WTC11 (cell line): ENCODE measurements at regions not wholly inside any gene's neighbourhood (a gene's known extent, or its start where the extent isn't known, plus 50 kb on each side); places are given as distances from the start of the nearest gene placed in this dataset.

Experiments
- ATAC-seq: fragments of 200-7000 bp; cut with Tn5 transposase; 2 replicates; pipeline ENCODE4 v1.10.0; 2021; ENCODE audit warnings: mild to moderate bottlenecking, moderate library complexity
- CTCF ChIA-PET: fragments of 300-600 bp; sonication (Branson Sonifier 250); formaldehyde crosslinking; loops from one replicate; lab custom pipeline; 2021; ENCODE audit warnings: antibody characterized with exemption; lab: Charles Lee
- POLR2A ChIA-PET: fragments of 350-600 bp; sonication (Branson Sonifier 250); formaldehyde crosslinking; loops from one replicate; lab custom pipeline; 2021; ENCODE audit warnings: antibody characterized with exemption; lab: Charles Lee
- DNase-seq: peaks from one replicate; pipeline ENCODE4 v3.0.0; 2021; ENCODE audit warnings: low spot score
- H3K27ac Mint-ChIP-seq: 2 replicates; pipeline ENCODE4 v1.8.0; 2021; ENCODE audit warnings: mixed read lengths
- H3K27me3 Mint-ChIP-seq: 2 replicates; pipeline ENCODE4 v1.8.0; 2021; ENCODE audit warnings: low read depth, mild to moderate bottlenecking, moderate library complexity, mixed read lengths
- H3K36me3 Mint-ChIP-seq: 2 replicates; pipeline ENCODE4 v1.8.0; 2021; ENCODE audit warnings: mixed read lengths
- H3K4me1 Mint-ChIP-seq: 2 replicates; pipeline ENCODE4 v1.8.0; 2022; ENCODE audit warnings: mixed read lengths
- H3K4me3 Mint-ChIP-seq: 2 replicates; pipeline ENCODE4 v1.8.0; 2021; ENCODE audit warnings: mild to moderate bottlenecking, moderate library complexity, mixed read lengths
- H3K9me3 Mint-ChIP-seq: 2 replicates; pipeline ENCODE4 v1.8.0; 2021; ENCODE audit warnings: mixed read lengths
- AR ChIP-seq: fragments of 250-450 bp; sonication (Bioruptor Pico); IDR thresholded peaks from 2 replicates; pipeline ENCODE4 v1.9.0; 2021; ENCODE audit warnings: mild to moderate bottlenecking
- ATF1 ChIP-seq: sonication (generic); formaldehyde crosslinking; IDR thresholded peaks from 2 replicates; pipeline ENCODE4 v1.8.1; 2023; ENCODE audit warnings: mild to moderate bottlenecking, moderate library complexity, missing genetic modification reagents
- ATF2 ChIP-seq: sonication (generic); formaldehyde crosslinking; IDR thresholded peaks from 2 replicates; pipeline ENCODE4 v1.8.1; 2022; ENCODE audit warnings: low read depth, missing genetic modification reagents, borderline replicate concordance
- E2F5 ChIP-seq: sonication (generic); formaldehyde crosslinking; IDR thresholded peaks from 2 replicates; pipeline ENCODE4 v1.8.1; 2022; ENCODE audit warnings: mild to moderate bottlenecking, moderate library complexity, missing genetic modification reagents
- GABPB1 ChIP-seq: sonication (generic); formaldehyde crosslinking; IDR thresholded peaks from 2 replicates; pipeline ENCODE4 v1.8.1; 2023; ENCODE audit warnings: mild to moderate bottlenecking, missing genetic modification reagents
- IRF1 ChIP-seq: sonication (generic); formaldehyde crosslinking; IDR thresholded peaks from 2 replicates; pipeline ENCODE4 v1.8.0; 2023; ENCODE audit warnings: missing genetic modification reagents
- MLX ChIP-seq: sonication (generic); formaldehyde crosslinking; IDR thresholded peaks from 2 replicates; pipeline ENCODE4 v1.8.1; 2023; ENCODE audit warnings: mild to moderate bottlenecking, missing genetic modification reagents, moderate library complexity
- USF1 ChIP-seq: sonication (generic); formaldehyde crosslinking; IDR thresholded peaks from 2 replicates; pipeline ENCODE4 v1.8.0; 2022; ENCODE audit warnings: mild to moderate bottlenecking, missing genetic modification reagents
- ZBTB21 ChIP-seq: sonication (generic); formaldehyde crosslinking; IDR thresholded peaks from 2 replicates; pipeline ENCODE4 v1.8.1; 2023; ENCODE audit warnings: mild to moderate bottlenecking, missing genetic modification reagents, borderline replicate concordance
- ZNF219 ChIP-seq: sonication (generic); formaldehyde crosslinking; IDR thresholded peaks from 2 replicates; pipeline ENCODE4 v1.8.0; 2023; ENCODE audit warnings: missing genetic modification reagents, mild to moderate bottlenecking, borderline replicate concordance

GRCh38 chr10:62904281-62904875, 88.2 kb upstream of the EGR2 start (continued):
- TF ChIP-seq MLX (CRISPR knock-in tag) = no peak

- H3K4me3 Mint-ChIP-seq = no peak overlapping the region
- ChIA-PET CTCF (no interaction called here), POLR2A (no interaction called here)
- peaks cover 25% of the 10 kb centered on the region for H3K9me3 Mint-ChIP-seq
- no peak for TF ChIP-seq E2F5 (CRISPR knock-in tag)
- TF ChIP-seq ATF1 = no peak
- DNase-seq = no peak
- H3K27ac Mint-ChIP-seq = no peak overlapping the region
- H3K36me3 Mint-ChIP-seq = no peaks in the 10 kb centered on the region
- no peaks in the 10 kb centered on the region; the same call in 1 of the 2 replicates for H3K27me3 Mint-ChIP-seq
- peaks cover 15% of the 10 kb centered on the region for H3K4me1 Mint-ChIP-seq
- ATAC-seq = no peak
These were observed 87.7 kb upstream of the EGR2 start for GRCh38 chr10:62903828-62904227.

- ChIA-PET POLR2A (no interaction called here), CTCF (no interaction called here)
- H3K9me3 Mint-ChIP-seq = peaks cover 25% of the 10 kb centered on the region
- no peak for DNase-seq
- H3K27me3 Mint-ChIP-seq = no peaks in the 10 kb centered on the region; the same call in 1 of the 2 replicates
- no peaks in the 10 kb centered on the region for H3K36me3 Mint-ChIP-seq
- no peak for TF ChIP-seq GABPB1 (CRISPR knock-in tag)
- TF ChIP-seq ATF2 (CRISPR knock-in tag) = no peak
- no peak for ATAC-seq
- peaks cover 15% of the 10 kb centered on the region for H3K4me1 Mint-ChIP-seq
- H3K4me3 Mint-ChIP-seq = no peak overlapping the region
- H3K27ac Mint-ChIP-seq = no peak overlapping the region
These were observed 84.8 kb upstream of the EGR2 start for GRCh38 chr10:62900829-62901571.

- no peak overlapping the region for H3K4me3 Mint-ChIP-seq
- no peaks in the 10 kb centered on the region for H3K36me3 Mint-ChIP-seq
- TF ChIP-seq AR (CRISPR knock-in tag) (no peak), USF1 (no peak), ZNF219 (CRISPR knock-in tag) (no peak), IRF1 (CRISPR knock-in tag) (no peak), ZBTB21 (CRISPR knock-in tag) (no peak)
- no peaks in the 10 kb centered on the region; the same call in 1 of the 2 replicates for H3K27me3 Mint-ChIP-seq
- no peak for ATAC-seq
- ChIA-PET POLR2A (no interaction called here), CTCF (no interaction called here)
- H3K4me1 Mint-ChIP-seq = peaks cover 20% of the 10 kb centered on the region
- DNase-seq = no peak
- no peak overlapping the region for H3K27ac Mint-ChIP-seq
- H3K9me3 Mint-ChIP-seq = peaks cover 25% of the 10 kb centered on the region
These were observed 83.1 kb upstream of the EGR2 start for GRCh38 chr10:62899311-62899710.
